ENCODE measurements at regions not wholly inside any gene's neighbourhood (a gene's known extent, or its start where the extent isn't known, plus 50 kb on each side); places are given as distances from the start of the nearest gene placed in this dataset.

- no peak for DNase-seq
Observed at GRCh38 chr1:182147951-182148350, 86.4 kb upstream of the ZNF648 start.

- DNase-seq = no peak
Observed at GRCh38 chr1:182147136-182147820, 85.8 kb upstream of the ZNF648 start.

GRCh38 chr1:182146286-182146685 lies 84.8 kb upstream of the ZNF648 start:
- no peak for DNase-seq

GRCh38 chr1:182145441-182145840 lies 83.9 kb upstream of the ZNF648 start:
- no peak for DNase-seq

- no peak for DNase-seq
Observed at GRCh38 chr1:182144646-182145030, 83.1 kb upstream of the ZNF648 start.

- DNase-seq = peak; percentile 31
Observed at GRCh38 chr1:182143825-182144645, 82.5 kb upstream of the ZNF648 start.

- DNase-seq = peak; percentile 83
Observed at GRCh38 chr1:182143154-182143657, 81.7 kb upstream of the ZNF648 start.

- DNase-seq = no peak
Observed at GRCh38 chr1:182142621-182143020, 81.1 kb upstream of the ZNF648 start.

GRCh38 chr1:182141040-182141439 lies 79.5 kb upstream of the ZNF648 start:
- DNase-seq = no peak

GRCh38 chr1:182139496-182139895 lies 78.0 kb upstream of the ZNF648 start:
- no peak for DNase-seq

- no peak for DNase-seq
Observed at GRCh38 chr1:182137546-182137945, 76.0 kb upstream of the ZNF648 start.

- DNase-seq = no peak
Observed at GRCh38 chr1:182135946-182136345, 74.4 kb upstream of the ZNF648 start.

GRCh38 chr1:182134257-182134656 lies 72.7 kb upstream of the ZNF648 start:
- no peak for DNase-seq

GRCh38 chr1:182133181-182133580 lies 71.7 kb upstream of the ZNF648 start:
- DNase-seq = no peak

GRCh38 chr1:182129398-182129797 lies 67.9 kb upstream of the ZNF648 start:
- no peak for DNase-seq

GRCh38 chr1:182128502-182128901 lies 67.0 kb upstream of the ZNF648 start:
- DNase-seq = no peak

- DNase-seq = no peak
Observed at GRCh38 chr1:182127656-182128055, 66.1 kb upstream of the ZNF648 start.

GRCh38 chr1:182126272-182126800 lies 64.8 kb upstream of the ZNF648 start:
- DNase-seq = no peak

- no peak for DNase-seq
Observed at GRCh38 chr1:182122913-182123260, 61.4 kb upstream of the ZNF648 start.

GRCh38 chr1:182122256-182122912 lies 60.9 kb upstream of the ZNF648 start:
- DNase-seq = no peak

- no peak for DNase-seq
Observed at GRCh38 chr1:182121787-182122186, 60.3 kb upstream of the ZNF648 start.

GRCh38 chr1:182120411-182121258 lies 59.1 kb upstream of the ZNF648 start:
- DNase-seq = peak; percentile 19

GRCh38 chr1:182119631-182120030 lies 58.1 kb upstream of the ZNF648 start:
- DNase-seq = no peak

Data from DMS153 (cell line).